HEK293 (cell line): ENCODE measurements at regions not wholly inside any gene's neighbourhood (a gene's known extent, or its start where the extent isn't known, plus 50 kb on each side); places are given as distances from the start of the nearest gene placed in this dataset.

ENCODE experiments used
- CTCF ChIA-PET: fragments of 350-600 bp; formaldehyde crosslinking; extraction: SDS; loops from one replicate; lab custom pipeline; 2021; ENCODE audit warnings: antibody characterized with exemption; lab: Yijun Ruan, JAX
- POLR2A ChIA-PET: fragments of 300-600 bp; formaldehyde crosslinking; extraction: SDS; loops from one replicate; lab custom pipeline; 2020; ENCODE audit warnings: antibody characterized with exemption, inconsistent platforms; lab: Yijun Ruan, JAX
- H3K27ac ChIP-seq: fragments of 200-500 bp; sonication (Bioruptor generic); 2 replicates; pipeline ENCODE4 v1.5.1; 2014; ENCODE audit warnings: low read depth, low read length, control low read depth, inconsistent platforms; ENCODE audit errors: extremely low read depth
- H3K36me3 ChIP-seq, 2 experiments: fragments of 200-500 bp in 1 of 2; sonication (Bioruptor generic) in 1 of 2; 1 replicate in 1 of 2; 2 replicates in 1 of 2; pipeline ENCODE4 v1.5.1; 2014 to 2017; ENCODE audit warnings: inconsistent platforms in 2 of 2, low read length in 2 of 2; ENCODE audit not compliant: control insufficient read depth in 2 of 2, insufficient read depth in 1 of 2
- H3K4me1 ChIP-seq: fragments of 200-500 bp; sonication (Bioruptor generic); 2 replicates; pipeline ENCODE4 v1.5.1; 2014; ENCODE audit warnings: mild to moderate bottlenecking, low read length, inconsistent platforms; ENCODE audit not compliant: control insufficient read depth, insufficient read depth
- H3K4me3 ChIP-seq: 2 replicates; pipeline ENCODE4 v1.5.1; 2011; ENCODE audit warnings: low read depth, mild to moderate bottlenecking, control low read depth, low read length, moderate library complexity
- H3K9me3 ChIP-seq: fragments of 200-500 bp; sonication (Bioruptor generic); 2 replicates; pipeline ENCODE4 v1.5.1; 2014; ENCODE audit warnings: low read depth, low read length, inconsistent platforms; ENCODE audit not compliant: control insufficient read depth, insufficient read depth
- HIC1 ChIP-seq: fragments of 450-650 bp; formaldehyde crosslinking; IDR thresholded peaks from 2 replicates; pipeline ENCODE4 v1.5.1; 2016; ENCODE audit warnings: missing biosample characterization, missing genetic modification characterization
- KLF16 ChIP-seq: fragments of 450-650 bp; formaldehyde crosslinking; IDR thresholded peaks from 2 replicates; pipeline ENCODE4 v1.5.1; 2017; ENCODE audit warnings: missing biosample characterization, missing genetic modification characterization
- PATZ1 ChIP-seq: fragments of 450-650 bp; formaldehyde crosslinking; IDR thresholded peaks from 2 replicates; pipeline ENCODE4 v1.5.1; 2016; ENCODE audit warnings: missing biosample characterization, missing genetic modification characterization
- PRDM1 ChIP-seq: fragments of 450-650 bp; formaldehyde crosslinking; IDR thresholded peaks from 2 replicates; pipeline ENCODE4; 2016; ENCODE audit warnings: missing biosample characterization, missing genetic modification characterization
- PRDM4 ChIP-seq: fragments of 450-650 bp; formaldehyde crosslinking; IDR thresholded peaks from 2 replicates; pipeline ENCODE4 v1.5.1; 2017; ENCODE audit warnings: missing biosample characterization, missing genetic modification characterization
- RBAK ChIP-seq: fragments of 450-650 bp; formaldehyde crosslinking; IDR thresholded peaks from 2 replicates; pipeline ENCODE4 v1.5.1; 2016; ENCODE audit warnings: missing biosample characterization, missing genetic modification characterization
- ZBTB11 ChIP-seq: fragments of 450-650 bp; formaldehyde crosslinking; conservative IDR thresholded peaks from 2 replicates; pipeline ENCODE4 v1.5.1; 2016; ENCODE audit warnings: low read depth, missing biosample characterization, missing genetic modification characterization
- ZBTB48 ChIP-seq: fragments of 450-650 bp; formaldehyde crosslinking; IDR thresholded peaks from 2 replicates; pipeline ENCODE4 v1.5.1; 2016; ENCODE audit warnings: missing biosample characterization, missing genetic modification characterization
- ZEB2 ChIP-seq: fragments of 450-650 bp; formaldehyde crosslinking; IDR thresholded peaks from 2 replicates; pipeline ENCODE4 v1.5.1; 2016; ENCODE audit warnings: missing biosample characterization, missing genetic modification characterization
- ZFP37 ChIP-seq: fragments of 450-650 bp; formaldehyde crosslinking; IDR thresholded peaks from 2 replicates; pipeline ENCODE4 v1.5.1; 2016; ENCODE audit warnings: missing biosample characterization, missing genetic modification characterization
- ZFP41 ChIP-seq: fragments of 450-650 bp; formaldehyde crosslinking; IDR thresholded peaks from 2 replicates; pipeline ENCODE4 v1.5.1; 2016; ENCODE audit warnings: missing biosample characterization, missing genetic modification characterization, borderline replicate concordance
- ZNF146 ChIP-seq: fragments of 450-650 bp; formaldehyde crosslinking; IDR thresholded peaks from 2 replicates; pipeline ENCODE4 v1.5.1; 2016; ENCODE audit warnings: missing biosample characterization, missing genetic modification characterization
- ZNF37A ChIP-seq: fragments of 450-650 bp; IDR thresholded peaks from 2 replicates; pipeline ENCODE4 v1.5.1; 2018; ENCODE audit warnings: missing biosample characterization, missing genetic modification characterization
- ZNF449 ChIP-seq: fragments of 450-650 bp; formaldehyde crosslinking; IDR thresholded peaks from 2 replicates; pipeline ENCODE4 v1.5.1; 2017; ENCODE audit warnings: missing biosample characterization, mild to moderate bottlenecking, missing genetic modification characterization, moderate library complexity
- ZNF549 ChIP-seq: fragments of 450-650 bp; IDR thresholded peaks from 2 replicates; pipeline ENCODE4 v1.5.1; 2018; ENCODE audit warnings: missing biosample characterization, missing genetic modification characterization, mild to moderate bottlenecking, inconsistent platforms, moderate library complexity
- ZNF555 ChIP-seq: fragments of 450-650 bp; formaldehyde crosslinking; conservative IDR thresholded peaks from 2 replicates; pipeline ENCODE4 v1.5.1; 2017; ENCODE audit warnings: missing biosample characterization, mild to moderate bottlenecking, missing genetic modification characterization, inconsistent platforms
- ZNF600 ChIP-seq: fragments of 450-650 bp; formaldehyde crosslinking; IDR thresholded peaks from 2 replicates; pipeline ENCODE4 v1.5.1; 2016; ENCODE audit warnings: missing biosample characterization, missing genetic modification characterization
- ZNF704 ChIP-seq: fragments of 450-650 bp; formaldehyde crosslinking; IDR thresholded peaks from 2 replicates; pipeline ENCODE4 v1.5.1; 2016; ENCODE audit warnings: missing biosample characterization, missing genetic modification characterization
- ZNF830 ChIP-seq: fragments of 450-650 bp; IDR thresholded peaks from 2 replicates; pipeline ENCODE4 v1.5.0; 2018; ENCODE audit warnings: missing biosample characterization, missing genetic modification characterization, low read depth, mild to moderate bottlenecking, moderate library complexity
- ZSCAN16 ChIP-seq: fragments of 450-650 bp; formaldehyde crosslinking; IDR thresholded peaks from 2 replicates; pipeline ENCODE4 v1.5.1; 2016; ENCODE audit warnings: missing biosample characterization, missing genetic modification characterization

GRCh38 chr12:91373086-91373485 is 190.5 kb upstream of the DCN start (continued):
- TF ChIP-seq HIC1: no peak
- no peak for TF ChIP-seq KLF16 (tag by site-specific recombination)
- no peak for TF ChIP-seq PRDM4 (tag by site-specific recombination)
- TF ChIP-seq ZNF555 (tag by site-specific recombination): no peak
- no peak for TF ChIP-seq ZNF449 (tag by site-specific recombination)
- no peak for TF ChIP-seq ZNF830
- TF ChIP-seq PRDM1 (tag by site-specific recombination): no peak
- no peak for TF ChIP-seq ZSCAN16
- no peak for TF ChIP-seq ZNF37A (tag by site-specific recombination)

- H3K4me3 ChIP-seq: no peak overlapping the region
- no peaks in the 10 kb centered on the region for H3K9me3 ChIP-seq
- POLR2A ChIA-PET: no interaction called here
- TF ChIP-seq ZFP41 (tag by site-specific recombination) (no peak), ZNF549 (no peak), ZBTB48 (tag by site-specific recombination) (no peak), ZEB2 (tag by site-specific recombination) (no peak), ZNF704 (no peak), ZNF146 (tag by site-specific recombination) (no peak), PATZ1 (no peak), ZFP37 (no peak), ZNF600 (no peak), ZBTB11 (tag by site-specific recombination) (no peak), RBAK (tag by site-specific recombination) (no peak)
- TF ChIP-seq, all 188 proteins: peak for 0
- Histone ChIP-seq H3K36me3 (no peaks in the 10 kb centered on the region), H3K27ac (no peak overlapping the region), H3K4me1 (no peaks in the 10 kb centered on the region)
- CTCF ChIA-PET: interaction anchor here (0.6 to 2.5 kb wide), 4 partner anchors 9 to 1238 kb away, joined by 3 to 10 read pairs (median 4); no protein-coding TSS in a partner anchor
These were observed 187.7 kb upstream of the DCN start for GRCh38 chr12:91370086-91370868.
